ENCODE measurements at regions not wholly inside any gene's neighbourhood (a gene's known extent, or its start where the extent isn't known, plus 50 kb on each side); places are given as distances from the start of the nearest gene placed in this dataset.

DNA sequence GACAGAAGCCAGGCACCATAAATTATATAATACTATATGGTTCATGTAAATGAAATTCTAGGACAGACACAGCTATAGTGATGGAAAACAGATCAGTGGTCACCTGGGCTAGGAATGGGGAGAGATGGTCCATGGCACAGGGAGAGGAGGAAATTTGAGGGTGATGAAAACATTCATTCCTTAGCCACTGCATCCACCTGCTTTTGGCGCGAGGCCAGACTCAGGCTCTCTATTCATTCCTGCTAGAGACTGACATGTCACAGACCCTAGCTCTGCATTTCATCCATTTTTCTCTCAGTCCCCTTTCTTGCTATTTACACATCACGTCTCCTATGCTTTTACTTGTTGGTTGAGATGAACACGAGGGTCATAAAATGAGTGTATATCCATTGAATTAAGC, 628.3 kb upstream of the SLC10A2 start:
- Histone ChIP-seq H3K27ac (no peak overlapping the region), H3K36me3 (no peaks in the 10 kb centered on the region), H3K4me1 (no peaks in the 10 kb centered on the region), H3K27me3 (no peaks in the 10 kb centered on the region), H3K4me3 (no peak overlapping the region), H3K9me3 (no peaks in the 10 kb centered on the region)
- no peak for DNase-seq
- TF ChIP-seq POLR2A (IDR thresholded peaks at IDR 0.05) = no peak
- TF ChIP-seq, protein P1, sequence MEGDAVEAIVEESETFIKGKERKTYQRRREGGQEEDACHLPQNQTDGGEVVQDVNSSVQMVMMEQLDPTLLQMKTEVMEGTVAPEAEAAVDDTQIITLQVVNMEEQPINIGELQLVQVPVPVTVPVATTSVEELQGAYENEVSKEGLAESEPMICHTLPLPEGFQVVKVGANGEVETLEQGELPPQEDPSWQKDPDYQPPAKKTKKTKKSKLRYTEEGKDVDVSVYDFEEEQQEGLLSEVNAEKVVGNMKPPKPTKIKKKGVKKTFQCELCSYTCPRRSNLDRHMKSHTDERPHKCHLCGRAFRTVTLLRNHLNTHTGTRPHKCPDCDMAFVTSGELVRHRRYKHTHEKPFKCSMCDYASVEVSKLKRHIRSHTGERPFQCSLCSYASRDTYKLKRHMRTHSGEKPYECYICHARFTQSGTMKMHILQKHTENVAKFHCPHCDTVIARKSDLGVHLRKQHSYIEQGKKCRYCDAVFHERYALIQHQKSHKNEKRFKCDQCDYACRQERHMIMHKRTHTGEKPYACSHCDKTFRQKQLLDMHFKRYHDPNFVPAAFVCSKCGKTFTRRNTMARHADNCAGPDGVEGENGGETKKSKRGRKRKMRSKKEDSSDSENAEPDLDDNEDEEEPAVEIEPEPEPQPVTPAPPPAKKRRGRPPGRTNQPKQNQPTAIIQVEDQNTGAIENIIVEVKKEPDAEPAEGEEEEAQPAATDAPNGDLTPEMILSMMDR (IDR thresholded peaks at IDR 0.05) = no peak
- intact Hi-C loops (cut with DNase I; ENCODE audit: low total_unique reads) = no loop called here

DNA sequence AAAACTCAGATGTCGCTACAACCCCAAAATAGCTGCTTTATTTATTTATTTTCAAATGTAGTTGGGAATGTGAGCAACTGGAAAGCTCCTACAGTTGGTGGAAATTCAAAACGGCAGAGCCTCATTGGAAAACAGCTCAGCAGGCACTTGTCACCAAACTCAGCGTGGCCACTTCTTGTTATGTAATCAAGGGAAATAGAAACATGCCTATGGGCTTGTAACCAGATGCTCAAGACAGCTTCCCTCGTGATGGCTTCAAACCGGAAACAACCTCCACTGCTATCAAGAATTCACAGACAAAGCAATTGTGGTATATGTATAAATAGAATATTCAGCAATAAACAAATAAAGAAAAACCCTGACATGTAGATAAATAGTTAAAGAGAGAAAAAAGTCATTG, 627.8 kb upstream of the SLC10A2 start:
- no peak overlapping the region for H3K4me3 ChIP-seq
- H3K27ac ChIP-seq = no peak overlapping the region
- no peaks in the 10 kb centered on the region for H3K27me3 ChIP-seq
- intact Hi-C loops (cut with DNase I; ENCODE audit: low total_unique reads) = no loop called here
- TF ChIP-seq POLR2A (IDR thresholded peaks at IDR 0.05) = no peak
- DNase-seq = no peak
- no peaks in the 10 kb centered on the region for H3K4me1 ChIP-seq
- no peaks in the 10 kb centered on the region for H3K9me3 ChIP-seq
- H3K36me3 ChIP-seq = no peaks in the 10 kb centered on the region

DNA sequence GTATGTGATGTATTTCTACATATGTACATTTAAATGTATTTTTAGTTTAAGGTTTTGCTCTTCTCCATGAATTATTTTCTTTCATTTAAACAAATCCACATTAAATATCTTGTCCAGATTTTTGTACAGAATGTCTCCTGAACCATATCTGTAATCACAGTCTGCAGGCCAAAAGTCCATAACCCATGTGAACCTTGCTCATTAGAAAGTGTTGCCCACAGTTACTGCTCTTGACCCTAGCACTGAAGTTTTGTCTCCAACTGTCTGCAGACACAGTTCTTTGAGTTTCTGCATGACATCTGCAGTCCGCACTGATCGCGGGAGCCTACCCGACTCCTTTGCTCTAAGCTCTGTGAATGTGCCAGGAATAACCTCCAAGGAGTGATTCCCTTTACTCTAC, 626.2 kb upstream of the SLC10A2 start:
- no peak for DNase-seq
- no peaks in the 10 kb centered on the region for H3K9me3 ChIP-seq
- no peaks in the 10 kb centered on the region for H3K36me3 ChIP-seq
- H3K4me1 ChIP-seq = no peaks in the 10 kb centered on the region
- intact Hi-C loops (cut with DNase I; ENCODE audit: low total_unique reads) = no loop called here
- H3K27me3 ChIP-seq = no peaks in the 10 kb centered on the region
- TF ChIP-seq, protein P1 (IDR thresholded peaks at IDR 0.05) = no peak
- no peak for TF ChIP-seq POLR2A (IDR thresholded peaks at IDR 0.05)
- no peak overlapping the region for H3K27ac ChIP-seq
- no peak overlapping the region for H3K4me3 ChIP-seq

DNA sequence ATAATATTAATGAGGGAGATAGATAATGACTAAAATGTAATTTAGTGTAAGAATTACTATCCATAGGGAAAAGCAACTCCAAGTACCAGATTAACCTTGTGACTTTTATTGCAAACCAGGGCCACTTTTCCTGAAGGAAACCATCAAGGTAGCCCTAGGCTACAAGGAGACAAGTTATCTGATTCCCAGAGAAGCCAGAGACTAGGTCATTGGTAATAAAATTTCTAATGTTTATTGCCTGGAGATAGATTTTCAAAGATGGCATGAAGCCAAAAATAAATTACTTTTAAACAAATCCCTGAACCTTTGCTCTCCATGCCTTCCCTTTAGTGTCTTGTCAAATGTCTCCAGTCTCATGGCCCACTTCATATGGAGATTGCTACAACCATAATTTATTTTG, 610.1 kb upstream of the SLC10A2 start:
- H3K4me3 ChIP-seq = no peak overlapping the region
- intact Hi-C loops (cut with DNase I; ENCODE audit: low total_unique reads) = no loop called here
- no peak for TF ChIP-seq POLR2A (IDR thresholded peaks at IDR 0.05)
- TF ChIP-seq, protein P1 (IDR thresholded peaks at IDR 0.05) = no peak
- no peaks in the 10 kb centered on the region for H3K27me3 ChIP-seq
- no peak for DNase-seq
- H3K4me1 ChIP-seq = no peaks in the 10 kb centered on the region
- H3K36me3 ChIP-seq = no peaks in the 10 kb centered on the region
- no peak overlapping the region for H3K27ac ChIP-seq
- H3K9me3 ChIP-seq = no peaks in the 10 kb centered on the region

DNA sequence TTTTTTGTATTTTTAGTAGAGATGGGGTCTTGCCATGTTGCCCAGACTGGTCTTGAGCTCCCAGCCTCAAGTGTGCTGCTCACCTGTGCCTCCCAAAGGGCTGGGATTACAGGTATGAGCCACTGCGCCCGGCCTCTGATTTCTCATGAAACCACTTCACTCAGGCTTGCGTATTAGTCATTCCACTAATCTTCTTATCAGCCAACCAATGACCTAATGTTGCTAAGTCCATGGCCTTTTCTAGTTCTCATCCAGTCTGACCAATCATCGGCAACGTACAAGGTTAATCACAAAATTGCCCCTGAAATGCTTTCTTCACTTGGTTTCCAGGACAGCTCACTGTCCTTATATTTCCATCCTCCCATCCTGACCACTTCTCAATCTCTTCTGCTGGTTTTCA, 605.3 kb upstream of the SLC10A2 start:
- intact Hi-C loops (cut with DNase I; ENCODE audit: low total_unique reads) = no loop called here

More for the DNA sequence above, 605.3 kb upstream of the SLC10A2 start:
- TF ChIP-seq POLR2A (IDR thresholded peaks at IDR 0.05) = no peak
- TF ChIP-seq, protein P1 (IDR thresholded peaks at IDR 0.05) = no peak
- Histone ChIP-seq H3K9me3 (no peaks in the 10 kb centered on the region), H3K4me3 (no peak overlapping the region), H3K27ac (no peak overlapping the region), H3K4me1 (no peaks in the 10 kb centered on the region), H3K27me3 (no peaks in the 10 kb centered on the region), H3K36me3 (no peaks in the 10 kb centered on the region)
- DNase-seq = no peak
